GM03348 (cell line): ENCODE measurements at regions not wholly inside any gene's neighbourhood (a gene's known extent, or its start where the extent isn't known, plus 50 kb on each side); places are given as distances from the start of the nearest gene placed in this dataset.
"Not testable (repeated sequence)": the region's sequence is repeated elsewhere in the genome, so short reads cannot be mapped to it uniquely, and the experiment has no call there.

Source experiments
- DNase-seq: peaks from one replicate; pipeline ENCODE4 v3.0.0; 2012; ENCODE audit warnings: low spot score

DNA sequence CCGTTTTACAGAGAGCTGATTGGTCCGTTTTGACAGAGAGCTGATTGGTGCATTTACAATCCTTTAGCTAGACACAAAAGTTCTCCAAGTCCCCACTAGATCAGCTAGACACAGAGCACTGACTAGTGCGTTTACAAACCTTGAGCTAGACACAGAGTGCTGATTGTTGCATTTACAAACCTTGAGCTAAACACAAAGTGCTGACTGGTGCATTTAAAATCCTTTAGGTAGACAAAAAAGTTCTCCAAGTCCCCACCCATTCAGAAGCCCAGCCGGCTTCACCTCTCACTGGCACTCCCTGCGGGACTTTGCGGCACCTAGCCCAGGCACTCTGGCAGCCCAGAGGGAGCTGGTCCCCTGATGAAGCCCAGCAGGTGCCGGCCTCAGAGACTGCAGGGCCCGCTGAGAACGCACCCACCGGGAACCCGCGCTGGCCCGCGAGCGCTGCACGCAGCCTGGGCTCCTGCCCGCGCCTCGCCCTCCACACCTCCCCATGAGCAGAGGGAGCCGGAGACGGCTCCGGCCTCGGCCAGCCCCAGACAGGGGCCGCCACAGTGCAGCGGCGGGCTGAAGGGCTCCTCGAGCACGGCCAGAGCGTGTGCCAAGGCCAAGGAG lies 508.1 kb upstream of the CHAC2 start:
- no peak for DNase-seq

DNA sequence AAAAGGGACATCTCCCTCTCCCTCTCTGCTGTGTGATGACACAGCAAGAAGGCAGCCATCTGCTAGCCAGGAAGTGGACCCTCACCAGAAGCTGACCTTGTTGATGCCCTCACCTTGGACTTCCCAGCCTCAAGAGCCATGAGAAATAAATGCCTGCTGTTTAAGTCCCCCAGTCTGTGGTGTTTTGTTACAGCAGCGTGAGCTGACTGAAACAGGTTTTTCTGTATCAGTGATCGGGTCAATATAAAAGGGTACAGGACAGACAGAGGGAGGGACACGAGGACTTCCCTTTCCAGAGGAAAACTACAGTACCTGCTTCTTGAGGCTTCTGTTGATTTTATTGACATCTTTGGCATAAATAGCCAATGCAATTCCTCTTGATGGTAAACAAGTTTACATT lies 510.3 kb upstream of the CHAC2 start:
- DNase-seq, result no peak

DNA sequence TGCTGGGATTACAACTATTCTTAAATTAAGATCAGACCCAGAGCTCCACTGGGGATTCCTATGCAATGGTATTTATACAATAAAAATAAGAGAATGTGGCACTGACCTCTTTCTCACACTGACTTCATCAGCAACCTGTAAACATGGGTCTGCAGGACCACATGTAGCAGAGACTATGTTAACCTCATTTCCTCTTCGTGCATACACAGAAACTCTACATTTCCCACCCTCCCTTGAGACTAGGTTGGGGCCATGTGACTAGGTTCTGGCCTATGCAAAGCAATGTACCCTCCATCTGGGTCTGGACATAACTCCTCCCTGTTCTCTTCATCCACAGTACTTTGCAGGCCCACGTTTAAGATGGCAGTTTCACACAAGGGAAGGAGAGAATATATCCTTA lies 514.4 kb upstream of the CHAC2 start:
- DNase-seq, result no peak

DNA sequence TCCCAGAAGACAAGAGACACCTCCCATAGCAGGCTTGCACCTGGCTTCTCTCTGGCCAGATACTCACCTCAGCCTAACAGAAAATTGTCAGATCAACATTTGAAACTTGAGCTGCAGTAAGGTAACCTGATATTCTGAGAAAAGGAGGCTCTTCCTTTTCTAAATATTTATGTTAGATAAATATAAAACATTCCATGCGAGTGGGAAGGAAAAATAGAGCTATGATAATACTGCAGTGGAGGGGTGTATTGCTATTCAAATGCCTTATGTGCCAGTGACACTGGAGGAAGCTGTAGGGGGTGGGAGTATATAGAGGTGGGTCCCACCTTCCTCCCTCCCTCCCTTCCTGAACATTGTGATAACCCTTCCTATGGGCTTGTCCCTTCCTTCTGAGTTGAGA lies 515.5 kb upstream of the CHAC2 start:
- DNase-seq, result no peak

DNA sequence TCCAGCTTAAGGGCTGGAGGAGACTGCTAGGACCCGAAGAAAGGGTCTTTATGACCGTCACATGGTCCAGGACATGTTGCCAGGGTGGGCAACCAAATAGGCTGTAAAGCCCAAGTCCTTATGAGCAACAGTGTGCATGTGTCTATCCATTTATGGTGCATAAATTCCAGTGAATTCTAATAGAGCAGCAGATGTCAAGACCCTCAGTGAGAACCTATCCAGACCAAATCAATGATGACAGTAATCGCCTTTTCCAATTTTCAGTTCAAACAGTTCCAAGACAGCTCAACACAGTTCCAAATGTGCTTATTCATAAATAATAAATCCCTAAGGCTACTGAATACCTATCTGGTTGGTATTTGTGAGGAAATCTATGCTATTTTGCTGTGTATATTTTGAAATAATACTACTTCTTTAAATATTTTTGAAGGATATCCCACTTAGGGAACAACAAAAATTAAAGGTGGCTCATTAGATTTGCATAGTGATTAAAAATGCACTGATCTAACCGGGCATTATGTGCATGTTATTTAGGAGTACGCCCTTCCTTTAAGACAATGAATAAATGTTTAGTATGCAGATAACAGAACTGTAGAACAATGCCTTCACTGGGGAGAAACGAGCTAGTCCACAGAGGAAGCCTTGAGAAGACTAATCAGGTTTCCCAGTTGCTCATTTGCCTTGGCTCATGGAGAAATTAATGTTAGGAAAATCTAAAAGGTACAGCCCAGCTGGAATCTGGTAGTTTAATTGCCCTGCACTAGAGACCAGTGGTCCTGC lies 519.5 kb upstream of the CHAC2 start:
- DNase-seq, result no peak

DNA sequence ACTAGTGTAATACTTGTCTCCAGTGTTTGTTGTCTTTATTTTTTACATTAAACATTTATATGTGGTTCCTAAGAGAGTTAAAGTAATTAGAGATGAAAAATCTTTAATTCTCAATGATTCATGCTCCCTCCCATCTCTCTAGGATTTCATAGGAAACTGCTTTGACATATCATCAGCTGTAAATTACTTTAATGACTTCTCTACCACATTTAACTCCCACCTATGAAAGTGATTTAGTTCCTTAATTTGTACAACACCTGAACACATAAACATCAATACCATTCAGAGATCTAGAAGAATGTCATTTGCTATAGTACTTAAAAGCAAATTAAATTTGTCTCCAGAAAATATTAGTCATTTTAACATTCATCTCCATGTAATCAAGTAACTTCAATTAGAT lies 524.2 kb upstream of the CHAC2 start:
- DNase-seq, result no peak

DNA sequence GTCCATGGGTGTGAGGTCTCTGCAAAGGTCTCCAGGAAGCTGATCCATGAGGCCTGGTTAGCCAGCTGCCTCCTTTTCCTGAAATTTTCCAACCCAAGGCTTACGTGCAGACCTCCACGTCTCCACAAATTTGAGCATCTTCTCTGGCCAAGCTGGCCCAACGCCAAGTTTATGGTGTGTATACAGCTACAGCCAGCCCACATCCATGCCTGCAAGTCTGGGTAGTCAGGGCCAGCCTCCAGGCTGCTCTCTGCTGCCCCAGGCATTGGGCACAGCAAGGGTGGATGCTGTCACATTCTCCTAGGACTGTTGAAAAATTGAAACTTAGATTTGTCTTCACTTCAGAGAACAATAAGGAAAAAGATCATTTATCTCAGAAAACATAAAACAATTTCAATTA lies 525.5 kb upstream of the CHAC2 start:
- DNase-seq, result no peak

DNA sequence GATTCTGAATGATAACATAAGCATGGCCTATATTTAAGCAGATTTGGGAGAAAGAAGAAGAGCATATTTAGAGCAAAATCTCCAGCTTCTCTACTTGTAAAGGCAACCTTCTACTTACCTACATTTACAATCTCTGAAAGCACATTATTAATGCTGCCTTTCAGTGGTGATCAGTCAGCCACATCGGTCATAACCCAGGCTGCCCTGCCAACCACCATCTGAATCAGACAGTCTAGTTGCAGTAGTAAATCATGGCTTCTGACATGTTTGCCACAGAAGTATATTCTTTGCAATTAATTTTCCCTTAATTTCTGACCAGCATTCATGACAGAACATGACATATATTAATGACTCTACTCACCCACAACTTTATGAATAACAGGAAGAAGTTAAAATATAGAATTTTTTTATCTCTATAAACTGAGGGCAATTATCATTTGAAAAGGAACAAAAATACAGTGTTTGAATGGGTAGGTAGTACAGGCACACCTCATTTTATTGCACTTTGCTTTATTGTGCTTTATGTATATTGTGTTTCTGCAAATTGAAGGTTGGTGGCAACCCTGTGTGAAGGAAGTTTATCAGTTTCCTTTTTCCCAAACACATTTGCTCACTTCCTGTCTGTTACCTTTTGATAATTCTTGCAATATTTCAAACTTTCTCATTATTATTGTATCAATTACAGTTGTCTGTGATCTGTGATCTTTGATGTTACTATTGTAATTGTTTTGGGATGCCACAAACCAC lies 531.6 kb upstream of the CHAC2 start:
- DNase-seq, result no peak

DNA sequence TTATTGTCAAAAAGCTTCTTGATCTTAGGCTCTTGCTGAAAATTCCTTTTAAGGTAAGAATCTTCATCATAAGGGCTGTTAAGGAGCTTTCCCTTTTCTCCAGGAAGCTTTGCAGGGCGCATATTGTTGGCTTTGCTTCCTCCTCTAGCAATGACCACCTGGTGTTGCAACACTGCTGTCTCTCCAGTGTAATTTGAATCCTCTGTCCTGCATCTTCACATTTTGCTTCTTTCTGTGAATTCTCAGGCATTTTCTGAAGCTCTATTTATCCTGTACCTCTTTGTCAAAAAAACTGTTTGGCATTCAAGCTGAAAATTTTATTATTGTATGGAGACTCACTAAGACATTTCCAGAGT lies 533.1 kb upstream of the CHAC2 start:
- DNase-seq, result peak; percentile 5

DNA sequence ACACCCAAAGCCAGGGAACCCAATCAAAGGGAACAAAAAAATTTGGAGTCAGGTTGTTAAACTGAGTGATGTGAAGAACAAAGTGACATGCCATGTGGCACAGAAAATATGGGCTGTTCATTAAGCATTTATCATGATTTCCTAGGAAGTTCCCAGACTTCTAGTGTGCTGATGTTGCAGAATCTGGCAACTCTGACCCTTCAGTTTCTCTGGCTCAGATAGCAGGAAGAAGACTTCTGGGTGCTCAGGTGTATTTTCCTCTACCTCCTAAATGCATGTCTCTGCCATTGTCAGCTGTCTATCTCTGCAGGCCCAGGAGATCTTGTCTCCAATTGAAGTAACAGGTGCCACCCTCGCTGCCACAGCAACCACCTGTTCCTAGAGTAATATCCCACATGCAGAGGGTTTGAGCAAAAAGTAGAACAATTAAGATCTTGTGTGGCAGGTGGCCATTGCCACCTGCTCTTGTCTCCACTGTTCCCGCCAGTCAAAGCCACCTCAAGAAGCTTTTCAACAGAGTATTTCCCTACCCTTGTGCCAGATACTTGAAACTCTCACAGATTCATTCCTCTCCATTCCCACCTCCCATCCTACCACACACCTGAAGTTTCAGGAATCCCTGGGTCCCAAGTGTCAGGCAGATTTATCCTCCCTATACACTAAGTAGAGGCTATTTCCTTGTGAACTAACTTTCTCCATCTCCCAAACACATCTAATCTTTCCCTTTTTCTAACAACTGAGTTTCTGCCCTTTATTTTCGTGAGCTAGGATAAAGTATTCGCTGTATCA lies 533.7 kb upstream of the CHAC2 start:
- no peak for DNase-seq

DNA sequence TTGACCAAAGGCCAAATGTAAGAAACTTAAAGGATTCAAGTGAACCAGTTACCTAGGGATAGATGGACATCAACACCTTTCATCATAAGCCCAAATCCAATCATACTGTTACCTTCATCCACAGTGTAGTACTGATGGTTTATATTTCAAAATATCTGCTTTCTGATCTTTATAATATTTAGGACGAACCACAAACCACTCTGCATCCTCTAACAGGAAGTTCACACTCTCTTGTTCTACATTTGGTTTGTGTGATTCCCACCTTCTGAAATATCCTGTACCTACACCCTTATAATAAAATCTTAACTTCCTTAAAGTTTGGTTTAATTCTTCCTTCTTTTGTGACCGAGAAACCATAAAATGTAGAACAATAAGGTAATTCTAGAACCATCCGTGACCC lies 535.7 kb upstream of the CHAC2 start:
- no peak for DNase-seq

DNA sequence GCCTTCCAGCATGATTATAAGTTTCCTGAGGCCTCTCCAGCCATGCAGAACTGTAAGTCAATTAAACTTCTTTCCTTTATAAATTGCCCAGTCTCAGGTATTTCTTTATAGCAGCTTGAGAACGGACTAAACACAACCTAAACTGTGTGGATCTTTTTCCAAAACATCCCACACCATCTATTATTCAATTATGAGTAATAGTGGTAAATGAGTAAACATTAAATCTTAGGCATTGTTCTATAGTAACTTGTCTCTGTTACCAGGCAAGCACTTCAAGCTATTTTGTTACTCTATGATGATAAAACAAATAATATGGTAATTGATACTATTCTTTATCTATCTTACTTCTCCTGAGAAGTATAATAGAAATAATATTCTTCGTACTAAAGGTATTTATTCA lies 536.9 kb upstream of the CHAC2 start:
- no peak for DNase-seq

DNA sequence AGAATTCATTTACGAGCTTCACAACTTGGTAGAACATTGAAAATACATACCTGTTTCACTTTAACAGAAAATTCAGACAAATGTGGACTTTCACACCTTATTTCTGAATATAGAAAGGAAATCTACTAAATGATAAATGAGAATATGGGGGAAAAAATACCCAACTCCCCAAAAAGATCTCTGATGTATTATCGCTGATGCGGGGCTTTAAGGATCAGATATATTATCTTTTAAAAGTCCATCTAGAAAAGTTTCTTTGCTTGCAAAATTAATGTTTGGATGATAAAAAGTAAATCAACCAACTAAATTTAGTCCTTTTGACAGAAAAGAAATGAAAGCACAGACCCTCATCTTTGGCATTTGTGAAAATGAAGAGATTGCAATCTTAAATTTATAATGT lies 540.1 kb upstream of the CHAC2 start:
- DNase-seq, result no peak

DNA sequence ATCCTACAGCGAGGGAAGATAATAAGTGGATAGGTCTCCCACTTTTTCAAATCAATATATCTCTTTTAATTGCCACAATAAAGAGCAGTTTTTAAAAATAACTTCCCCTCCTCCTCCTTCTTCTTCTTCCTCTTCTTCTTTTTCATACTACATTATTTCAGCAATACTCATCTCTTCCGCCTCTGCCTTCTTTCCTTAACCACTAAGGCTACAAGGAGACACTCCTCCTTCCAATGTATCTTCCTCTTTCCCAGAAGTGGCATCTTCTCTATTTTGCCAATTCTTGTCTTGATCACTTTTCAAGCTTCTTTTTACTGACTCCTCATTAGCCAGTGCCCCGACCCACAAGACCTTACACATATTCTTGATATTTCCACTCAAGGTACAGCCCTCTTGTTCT lies 546.6 kb upstream of the CHAC2 start:
- DNase-seq, result no peak

DNA sequence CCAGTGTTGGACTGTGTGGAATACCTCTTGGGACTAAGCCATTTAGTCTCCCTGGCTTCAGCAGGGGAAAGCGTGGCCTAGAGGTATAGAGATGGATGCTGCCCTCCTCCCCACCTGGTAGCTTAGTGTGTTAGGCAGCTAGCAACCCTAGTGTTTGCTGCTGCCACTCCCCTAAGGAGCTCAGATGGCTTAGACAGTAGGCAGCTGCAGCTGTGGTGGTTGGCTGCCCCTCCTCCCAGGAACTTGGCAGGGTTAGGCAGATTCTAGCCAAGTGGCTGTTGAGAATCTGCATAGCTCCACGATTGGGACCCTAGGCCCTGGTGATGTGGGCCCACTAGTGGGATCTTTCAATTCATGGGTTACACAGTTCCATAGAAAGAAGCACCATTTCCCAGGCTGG lies 550.4 kb upstream of the CHAC2 start:
- no peak for DNase-seq

DNA sequence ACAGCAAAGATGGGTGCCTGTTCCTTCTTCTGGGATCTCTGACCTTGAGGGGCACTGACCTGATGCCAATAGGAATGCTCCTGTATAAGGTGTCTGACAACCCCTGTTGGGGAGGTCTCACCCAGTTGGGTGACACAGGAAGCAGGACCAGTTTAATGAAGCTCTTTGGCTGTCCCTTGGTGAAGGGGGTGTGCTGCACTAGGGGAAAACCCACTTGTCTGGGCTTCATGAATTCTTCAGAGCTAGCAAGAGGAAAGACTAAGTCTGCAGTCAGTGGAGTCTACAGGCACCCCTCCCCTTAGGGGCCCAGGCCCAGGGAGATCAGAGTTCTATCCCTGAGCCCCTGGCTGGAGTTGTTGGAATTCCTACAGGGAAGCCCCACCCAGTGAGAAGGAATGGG lies 550.8 kb upstream of the CHAC2 start:
- DNase-seq, result no peak

DNA sequence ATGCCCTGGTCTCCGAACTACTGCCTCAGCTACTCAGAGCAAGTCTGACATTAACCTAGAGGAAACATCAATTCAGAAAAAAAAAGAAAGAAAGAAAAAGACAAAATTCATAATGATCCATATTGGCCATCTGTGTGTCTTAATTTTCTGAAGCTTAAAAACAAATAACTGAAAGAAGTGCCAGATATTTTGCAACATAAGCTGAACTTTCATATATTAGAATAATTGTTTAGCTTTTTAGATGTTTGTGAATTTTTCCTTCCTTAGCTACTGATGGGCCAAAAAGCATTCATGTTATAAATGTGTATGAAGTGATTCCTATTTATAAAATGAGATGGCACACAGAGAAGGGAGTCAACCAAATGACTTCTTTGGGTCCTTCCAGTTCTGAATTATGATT lies 555.0 kb upstream of the CHAC2 start:
- no peak for DNase-seq

DNA sequence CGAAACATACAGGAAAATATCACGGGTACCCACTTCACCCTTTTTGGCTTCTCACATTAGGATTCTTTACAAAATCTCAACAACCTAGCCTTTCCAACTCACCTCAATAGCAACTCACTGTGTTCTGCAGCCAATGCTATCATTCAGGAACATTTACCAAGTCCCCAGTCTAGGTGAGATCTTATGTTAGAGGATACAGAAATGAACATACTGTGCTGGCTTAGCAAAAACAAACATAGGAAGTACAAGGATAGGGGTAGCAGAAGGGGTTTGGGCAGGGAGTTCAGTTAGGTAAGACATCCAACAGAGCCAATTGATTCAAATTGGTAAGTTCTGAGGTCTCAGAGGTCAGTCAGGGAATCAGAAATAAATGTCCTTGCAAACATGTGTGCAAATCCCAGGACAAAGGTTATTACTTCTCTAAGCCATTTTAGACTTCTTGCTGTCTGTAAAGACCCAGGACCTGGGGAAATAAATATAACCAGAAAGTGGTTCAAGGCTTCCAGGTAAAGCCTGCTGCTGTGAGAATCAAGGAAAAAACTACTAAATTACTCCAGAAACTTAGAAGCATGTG lies 556.3 kb upstream of the CHAC2 start:
- DNase-seq, result no peak

DNA sequence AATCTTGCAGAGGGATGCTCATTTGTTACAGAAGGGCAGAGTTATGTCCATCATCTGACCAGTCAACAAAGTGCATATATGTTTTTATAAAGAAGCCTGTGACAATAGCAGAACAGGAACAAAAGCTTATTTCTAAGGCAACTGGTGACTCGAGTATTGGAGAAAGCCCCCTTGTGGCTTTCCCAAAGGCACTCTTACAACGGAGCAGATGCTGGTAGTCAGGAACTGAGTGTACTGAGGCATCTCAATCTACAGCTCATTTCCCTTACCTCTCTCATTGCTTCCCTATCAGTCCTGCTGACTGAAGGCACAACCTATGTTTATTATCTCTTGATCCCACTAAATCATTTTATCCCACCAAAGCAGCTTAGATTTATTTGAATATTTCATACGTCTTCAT lies 557.1 kb upstream of the CHAC2 start:
- no peak for DNase-seq

DNA sequence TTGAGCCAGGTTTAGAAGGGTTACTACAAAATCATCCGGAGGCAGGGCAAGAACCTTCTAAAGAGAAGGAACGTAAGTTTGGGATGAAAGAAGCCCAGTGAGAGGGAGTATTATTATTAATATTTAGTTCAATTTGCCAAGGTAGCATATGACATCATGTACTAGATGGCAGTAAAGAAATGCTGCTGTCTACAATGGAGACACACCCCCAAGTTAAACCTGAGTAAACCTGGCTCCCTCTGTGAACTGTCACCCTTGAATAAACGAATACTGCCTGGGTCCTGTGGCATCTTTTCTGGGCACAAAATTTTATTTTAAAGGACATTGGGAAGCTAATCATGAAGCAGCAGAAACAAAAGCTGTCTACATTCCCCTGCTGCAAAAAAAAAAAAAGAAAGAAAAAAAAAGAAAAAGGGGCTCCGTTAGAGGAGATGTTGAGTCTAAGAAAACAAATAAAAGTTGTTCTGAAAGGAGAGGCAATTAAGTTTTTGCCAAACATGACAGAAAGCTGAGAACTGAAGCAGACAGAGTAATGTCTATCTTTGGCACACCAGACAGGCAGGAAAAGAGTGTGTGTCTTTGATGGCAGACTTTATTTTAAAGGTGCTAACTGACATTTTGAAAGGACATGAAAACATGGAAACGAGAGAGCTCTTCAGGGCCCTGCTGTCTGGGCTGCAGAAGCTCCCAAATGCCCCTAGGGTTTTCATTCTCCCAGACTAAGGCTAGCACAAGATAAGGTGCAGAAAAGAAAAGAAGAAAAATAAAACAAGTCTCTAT lies 557.7 kb upstream of the CHAC2 start:
- no peak for DNase-seq

DNA sequence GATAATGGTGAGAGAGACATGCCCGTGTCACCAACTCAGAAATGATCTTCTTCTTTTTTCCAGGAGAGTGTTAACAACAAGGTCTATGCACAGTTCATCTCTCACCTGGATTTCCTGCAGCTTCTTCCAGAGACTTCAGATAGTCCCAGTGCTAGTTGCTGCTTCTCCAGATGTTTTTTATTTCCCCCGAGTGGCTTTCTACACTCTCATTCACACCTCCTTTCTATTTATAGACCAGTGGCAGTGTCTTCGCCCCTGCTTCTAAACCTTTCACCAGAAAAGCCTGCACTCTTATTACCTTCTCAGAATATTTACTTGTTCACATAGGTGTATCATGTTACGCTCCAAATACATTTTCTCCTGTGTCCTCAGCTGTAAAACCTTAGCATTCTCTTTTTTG lies 558.8 kb upstream of the CHAC2 start:
- no peak for DNase-seq

DNA sequence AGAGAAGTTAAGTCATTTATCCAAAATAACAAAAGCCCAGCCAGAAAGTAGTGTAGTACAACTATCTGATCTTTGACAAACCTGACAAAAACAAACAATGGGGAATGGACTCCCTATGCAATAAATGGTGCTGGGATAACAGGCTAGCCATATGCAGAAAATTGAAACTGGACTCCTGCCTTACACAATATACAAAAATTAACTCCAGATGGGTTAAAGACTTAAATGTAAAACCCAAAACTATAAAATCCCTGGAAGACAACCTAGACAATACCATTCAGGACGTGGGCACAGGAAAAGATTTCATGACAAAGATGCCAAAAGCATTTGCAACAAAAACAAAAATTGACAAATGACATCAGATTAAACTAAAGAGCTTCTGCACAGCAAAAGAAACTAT lies 561.4 kb upstream of the CHAC2 start:
- DNase-seq, result not testable (repeated sequence)
